ENCODE measurements at regions not wholly inside any gene's neighbourhood (a gene's known extent, or its start where the extent isn't known, plus 50 kb on each side); places are given as distances from the start of the nearest gene placed in this dataset.

DNA sequence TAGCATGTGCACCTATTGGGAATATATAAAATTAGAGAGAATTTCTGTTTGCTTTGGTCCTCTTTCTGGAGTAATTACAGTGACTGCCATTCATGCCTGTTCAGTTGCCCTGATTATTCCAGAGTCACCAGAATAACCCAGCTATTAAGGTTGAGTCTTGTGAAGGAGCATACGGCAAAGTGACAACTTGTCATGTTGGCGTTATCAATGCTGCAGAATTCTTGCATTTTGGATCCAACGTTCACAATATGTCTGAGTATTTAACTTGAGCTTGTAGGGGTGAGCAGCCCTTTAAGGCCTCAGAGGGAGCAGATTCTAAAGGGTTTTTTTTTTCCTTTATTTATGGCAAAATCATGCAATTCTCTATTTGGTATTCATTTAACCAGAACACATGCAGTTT lies 419.4 kb upstream of the MGMT start:
- H3K36me3 ChIP-seq (replicated peaks; ENCODE audit: low read depth, low read length): no peaks in the 10 kb centered on the region
- H3K9ac ChIP-seq (ENCODE audit: low read length): no peak overlapping the region
- H3K79me2 ChIP-seq (ENCODE audit: low read length): no peaks in the 10 kb centered on the region
- TF ChIP-seq EZH2phosphoT487 (IDR thresholded peaks at IDR 0.05; ENCODE audit: low read depth): no peak
- TF ChIP-seq, protein P1, sequence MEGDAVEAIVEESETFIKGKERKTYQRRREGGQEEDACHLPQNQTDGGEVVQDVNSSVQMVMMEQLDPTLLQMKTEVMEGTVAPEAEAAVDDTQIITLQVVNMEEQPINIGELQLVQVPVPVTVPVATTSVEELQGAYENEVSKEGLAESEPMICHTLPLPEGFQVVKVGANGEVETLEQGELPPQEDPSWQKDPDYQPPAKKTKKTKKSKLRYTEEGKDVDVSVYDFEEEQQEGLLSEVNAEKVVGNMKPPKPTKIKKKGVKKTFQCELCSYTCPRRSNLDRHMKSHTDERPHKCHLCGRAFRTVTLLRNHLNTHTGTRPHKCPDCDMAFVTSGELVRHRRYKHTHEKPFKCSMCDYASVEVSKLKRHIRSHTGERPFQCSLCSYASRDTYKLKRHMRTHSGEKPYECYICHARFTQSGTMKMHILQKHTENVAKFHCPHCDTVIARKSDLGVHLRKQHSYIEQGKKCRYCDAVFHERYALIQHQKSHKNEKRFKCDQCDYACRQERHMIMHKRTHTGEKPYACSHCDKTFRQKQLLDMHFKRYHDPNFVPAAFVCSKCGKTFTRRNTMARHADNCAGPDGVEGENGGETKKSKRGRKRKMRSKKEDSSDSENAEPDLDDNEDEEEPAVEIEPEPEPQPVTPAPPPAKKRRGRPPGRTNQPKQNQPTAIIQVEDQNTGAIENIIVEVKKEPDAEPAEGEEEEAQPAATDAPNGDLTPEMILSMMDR (IDR thresholded peaks at IDR 0.05; ENCODE audit: low read depth, low read length): no peak
- no peak overlapping the region for H3K4me2 ChIP-seq (ENCODE audit: low read length)
- no peaks in the 10 kb centered on the region for H3K9me3 ChIP-seq (ENCODE audit: insufficient read depth, low read length)
- H3K4me3 ChIP-seq (ENCODE audit: low read length): no peak overlapping the region
- no peak overlapping the region for H2AFZ ChIP-seq (ENCODE audit: low read depth, low read length)
- H4K20me1 ChIP-seq (ENCODE audit: insufficient read depth, low read length): no peaks in the 10 kb centered on the region
- H3K27ac ChIP-seq (ENCODE audit: low read length): no peak overlapping the region
- no peaks in the 10 kb centered on the region for H3K4me1 ChIP-seq (ENCODE audit: low read length)
- H3K27me3 ChIP-seq (ENCODE audit: low read depth, low read length): no peaks in the 10 kb centered on the region

DNA sequence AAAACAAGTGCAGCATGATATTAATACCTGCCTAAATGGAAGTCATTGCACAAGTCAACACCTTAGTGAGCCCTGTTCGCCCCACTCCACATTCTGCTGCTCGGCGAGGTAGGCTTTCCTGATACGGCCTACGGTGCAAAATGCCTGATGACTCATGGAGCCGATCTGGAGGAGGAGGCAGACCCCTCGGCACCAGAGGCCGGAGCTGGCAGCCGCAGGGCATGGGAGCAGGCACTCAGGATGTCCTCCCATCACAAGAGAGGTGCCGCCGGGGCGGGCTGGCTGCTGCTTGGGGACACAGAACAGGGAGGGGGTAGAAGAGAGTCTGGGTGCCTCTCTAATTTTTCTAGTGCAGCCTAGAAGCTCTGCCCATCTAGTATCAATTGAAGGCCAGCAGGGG lies 418.5 kb upstream of the MGMT start:
- Histone ChIP-seq H3K4me2 (ENCODE audit: low read length) (no peak overlapping the region), H3K36me3 (replicated peaks; ENCODE audit: low read depth, low read length) (no peaks in the 10 kb centered on the region), H3K4me3 (ENCODE audit: low read length) (no peak overlapping the region), H2AFZ (ENCODE audit: low read depth, low read length) (no peak overlapping the region), H3K79me2 (ENCODE audit: low read length) (no peaks in the 10 kb centered on the region), H3K27me3 (ENCODE audit: low read depth, low read length) (no peaks in the 10 kb centered on the region), H4K20me1 (ENCODE audit: insufficient read depth, low read length) (no peaks in the 10 kb centered on the region), H3K4me1 (ENCODE audit: low read length) (no peaks in the 10 kb centered on the region), H3K27ac (ENCODE audit: low read length) (no peak overlapping the region), H3K9ac (ENCODE audit: low read length) (no peak overlapping the region), H3K9me3 (ENCODE audit: insufficient read depth, low read length) (no peaks in the 10 kb centered on the region)
- TF ChIP-seq, protein P1 (IDR thresholded peaks at IDR 0.05; ENCODE audit: low read depth, low read length): no peak
- no peak for TF ChIP-seq EZH2phosphoT487 (IDR thresholded peaks at IDR 0.05; ENCODE audit: low read depth)

DNA sequence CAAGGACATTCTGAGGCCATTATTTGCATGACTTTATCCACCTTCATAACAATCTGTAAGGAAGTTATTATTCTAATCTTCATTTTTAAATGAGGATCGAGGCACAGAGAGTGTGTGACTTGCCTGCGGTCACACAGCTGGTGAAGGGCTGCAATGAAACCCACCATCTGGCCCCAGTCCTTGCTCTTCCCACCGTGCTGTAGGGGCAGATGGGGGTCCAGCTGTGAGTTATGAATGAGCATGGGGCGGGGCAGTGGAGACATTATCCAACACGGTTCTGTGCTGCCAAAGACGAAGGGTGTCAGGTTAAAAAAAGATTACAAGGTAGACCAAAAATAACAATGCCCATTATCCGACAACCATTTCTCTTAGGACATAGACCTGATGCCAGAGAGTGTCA lies 417.5 kb upstream of the MGMT start:
- no peak overlapping the region for H3K4me3 ChIP-seq (ENCODE audit: low read length)
- H3K27ac ChIP-seq (ENCODE audit: low read length): no peak overlapping the region
- TF ChIP-seq EZH2phosphoT487 (IDR thresholded peaks at IDR 0.05; ENCODE audit: low read depth): no peak
- TF ChIP-seq, protein P1 (IDR thresholded peaks at IDR 0.05; ENCODE audit: low read depth, low read length): no peak
- no peaks in the 10 kb centered on the region for H3K79me2 ChIP-seq (ENCODE audit: low read length)
- no peak overlapping the region for H3K4me2 ChIP-seq (ENCODE audit: low read length)
- H2AFZ ChIP-seq (ENCODE audit: low read depth, low read length): no peak overlapping the region
- H3K27me3 ChIP-seq (ENCODE audit: low read depth, low read length): no peaks in the 10 kb centered on the region
- no peak overlapping the region for H3K9ac ChIP-seq (ENCODE audit: low read length)
- no peaks in the 10 kb centered on the region for H3K9me3 ChIP-seq (ENCODE audit: insufficient read depth, low read length)
- H4K20me1 ChIP-seq (ENCODE audit: insufficient read depth, low read length): no peaks in the 10 kb centered on the region
- H3K36me3 ChIP-seq (replicated peaks; ENCODE audit: low read depth, low read length): no peaks in the 10 kb centered on the region
- no peaks in the 10 kb centered on the region for H3K4me1 ChIP-seq (ENCODE audit: low read length)

DNA sequence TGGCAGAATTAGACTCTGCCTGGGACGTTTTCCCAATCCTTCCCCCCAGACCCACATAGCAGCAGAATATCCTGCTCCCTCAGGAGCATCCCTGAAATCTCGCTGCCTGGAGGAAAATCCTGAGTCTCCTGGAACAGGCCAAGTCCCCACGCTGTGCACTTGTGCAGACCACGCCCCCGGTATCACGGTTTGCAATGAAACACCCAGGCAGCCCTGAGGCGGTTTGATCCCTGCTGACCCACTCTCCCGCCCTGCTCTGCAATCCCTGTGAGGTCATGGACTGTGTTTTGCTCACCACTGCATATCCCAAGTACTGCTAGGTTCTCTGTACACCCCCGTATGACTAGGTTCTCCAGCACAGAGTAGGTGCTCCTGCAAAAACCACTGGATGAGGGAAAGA lies 411.8 kb upstream of the MGMT start:
- Histone ChIP-seq H3K36me3 (replicated peaks; ENCODE audit: low read depth, low read length) (no peaks in the 10 kb centered on the region), H3K9me3 (ENCODE audit: insufficient read depth, low read length) (no peaks in the 10 kb centered on the region), H3K27me3 (ENCODE audit: low read depth, low read length) (no peaks in the 10 kb centered on the region), H3K4me2 (ENCODE audit: low read length) (no peak overlapping the region), H3K4me3 (ENCODE audit: low read length) (no peak overlapping the region), H3K79me2 (ENCODE audit: low read length) (no peaks in the 10 kb centered on the region), H2AFZ (ENCODE audit: low read depth, low read length) (no peak overlapping the region), H3K4me1 (ENCODE audit: low read length) (no peaks in the 10 kb centered on the region), H3K27ac (ENCODE audit: low read length) (no peak overlapping the region), H3K9ac (ENCODE audit: low read length) (no peak overlapping the region), H4K20me1 (ENCODE audit: insufficient read depth, low read length) (no peaks in the 10 kb centered on the region)
- no peak for TF ChIP-seq EZH2phosphoT487 (IDR thresholded peaks at IDR 0.05; ENCODE audit: low read depth)
- TF ChIP-seq, protein P1 (IDR thresholded peaks at IDR 0.05; ENCODE audit: low read depth, low read length): no peak

Measured in OCI-LY3 (cell line).